Prostate gland (tissue), 2 donors: ENCODE measurements at regions not wholly inside any gene's neighbourhood (a gene's known extent, or its start where the extent isn't known, plus 50 kb on each side); places are given as distances from the start of the nearest gene placed in this dataset.

Experiments used
- CTCF ChIP-seq, 4 experiments: fragments of 200-600 bp in 2 of 4; fragments of 450-650 bp in 2 of 4; sonication (generic) in 2 of 4; IDR thresholded peaks; 1 replicate in 3 of 4; 2 replicates in 1 of 4; pipeline ENCODE4 v1.5.1; 2016 to 2019; ENCODE audit warnings: antibody characterized with exemption in 4 of 4, mild to moderate bottlenecking in 2 of 4, moderate library complexity in 2 of 4
- POLR2A ChIP-seq: fragments of 450-650 bp; IDR thresholded peaks from one replicate; pipeline ENCODE4 v1.6.1; 2016; ENCODE audit warnings: antibody characterized with exemption, mild to moderate bottlenecking
- POLR2AphosphoS5 ChIP-seq: sonication (generic); formaldehyde crosslinking; IDR thresholded peaks from one replicate; pipeline ENCODE4 v1.6.1; 2017; ENCODE audit warnings: antibody characterized with exemption

- TF ChIP-seq POLR2AphosphoS5 (no peak), CTCF (IDR thresholded peaks at IDR 0.05) (no peak), POLR2A (no peak)
These were observed 82.5 kb upstream of the TBX20 start for GRCh38 chr7:35336444-35336843.
